HUES48 (cell line): ENCODE measurements at regions not wholly inside any gene's neighbourhood (a gene's known extent, or its start where the extent isn't known, plus 50 kb on each side); places are given as distances from the start of the nearest gene placed in this dataset.
A peak's percentile ranks its signal among the peaks of the same experiment; 100 is the strongest.
"Not testable (repeated sequence)": the region's sequence is repeated elsewhere in the genome, so short reads cannot be mapped to it uniquely, and the experiment has no call there.

Source experiments
- H3K27ac ChIP-seq: one replicate; pipeline ENCODE4 v1.7.0; 2013; ENCODE audit warnings: low read depth, low read length, inconsistent platforms
- H3K27me3 ChIP-seq: 2 replicates; pipeline ENCODE4 v1.6.1; 2013; ENCODE audit warnings: mild to moderate bottlenecking, low read length; ENCODE audit not compliant: control insufficient read depth, insufficient read depth
- H3K36me3 ChIP-seq: 2 replicates; pipeline ENCODE4 v1.6.1; 2013; ENCODE audit warnings: low read length; ENCODE audit not compliant: control insufficient read depth, insufficient read depth
- H3K4me1 ChIP-seq: 2 replicates; pipeline ENCODE4 v1.6.1; 2013; ENCODE audit warnings: mild to moderate bottlenecking, low read length; ENCODE audit not compliant: control insufficient read depth, insufficient read depth
- H3K4me3 ChIP-seq: 2 replicates; pipeline ENCODE4 v1.5.1; 2013; ENCODE audit warnings: mild to moderate bottlenecking, low read depth, low read length
- H3K9ac ChIP-seq: 2 replicates; pipeline ENCODE4 v1.6.1; 2013; ENCODE audit warnings: mild to moderate bottlenecking, low read depth, low read length, moderate library complexity
- H3K9me3 ChIP-seq: 2 replicates; pipeline ENCODE4 v1.6.1; 2013; ENCODE audit warnings: low read length; ENCODE audit not compliant: control insufficient read depth, insufficient read depth

GRCh38 chr6:125431971-125432370 lies 130.2 kb upstream of the HDDC2 start:
- H3K4me1 ChIP-seq, result peaks cover 38% of the 10 kb centered on the region
- H3K36me3 ChIP-seq, result no peaks in the 10 kb centered on the region
- no peaks in the 10 kb centered on the region for H3K27me3 ChIP-seq
- H3K4me3 ChIP-seq, result peak overlapping the region; percentile 21; the same call in 1 of the 2 replicates
- H3K27ac ChIP-seq, result peak overlapping the region; percentile 73
- no peak overlapping the region for H3K9ac ChIP-seq
- no peaks in the 10 kb centered on the region for H3K9me3 ChIP-seq

GRCh38 chr6:125432963-125433362 lies 131.2 kb upstream of the HDDC2 start:
- peaks cover 38% of the 10 kb centered on the region for H3K4me1 ChIP-seq
- H3K9ac ChIP-seq, result no peak overlapping the region
- no peak overlapping the region for H3K4me3 ChIP-seq
- no peaks in the 10 kb centered on the region for H3K9me3 ChIP-seq
- H3K36me3 ChIP-seq, result no peaks in the 10 kb centered on the region
- no peaks in the 10 kb centered on the region for H3K27me3 ChIP-seq
- no peak overlapping the region for H3K27ac ChIP-seq

- Histone ChIP-seq H3K4me1 (peaks cover 36% of the 10 kb centered on the region), H3K4me3 (no peak overlapping the region), H3K9ac (no peak overlapping the region), H3K27ac (no peak overlapping the region), H3K27me3 (no peaks in the 10 kb centered on the region), H3K36me3 (no peaks in the 10 kb centered on the region), H3K9me3 (no peaks in the 10 kb centered on the region)
These were observed 133.0 kb upstream of the HDDC2 start for GRCh38 chr6:125434760-125435159.

- no peak overlapping the region for H3K27ac ChIP-seq
- no peaks in the 10 kb centered on the region for H3K9me3 ChIP-seq
- H3K4me1 ChIP-seq, result peaks cover 5% of the 10 kb centered on the region; the same call in 1 of the 2 replicates
- no peak overlapping the region for H3K9ac ChIP-seq
- H3K27me3 ChIP-seq, result no peaks in the 10 kb centered on the region
- no peak overlapping the region for H3K4me3 ChIP-seq
- no peaks in the 10 kb centered on the region for H3K36me3 ChIP-seq
These were observed 137.7 kb upstream of the HDDC2 start for GRCh38 chr6:125439512-125439911.

- Histone ChIP-seq H3K9ac (no peak overlapping the region), H3K36me3 (no peaks in the 10 kb centered on the region), H3K27ac (no peak overlapping the region), H3K27me3 (no peaks in the 10 kb centered on the region), H3K9me3 (no peaks in the 10 kb centered on the region), H3K4me1 (peaks cover 17% of the 10 kb centered on the region), H3K4me3 (no peak overlapping the region)
These were observed 142.5 kb upstream of the HDDC2 start for GRCh38 chr6:125444006-125444923.

GRCh38 chr6:125445054-125445453 lies 143.3 kb upstream of the HDDC2 start:
- no peak overlapping the region for H3K27ac ChIP-seq
- H3K4me3 ChIP-seq, result no peak overlapping the region
- H3K9ac ChIP-seq, result no peak overlapping the region
- no peaks in the 10 kb centered on the region for H3K36me3 ChIP-seq
- H3K9me3 ChIP-seq, result no peaks in the 10 kb centered on the region
- no peaks in the 10 kb centered on the region for H3K27me3 ChIP-seq
- peaks cover 17% of the 10 kb centered on the region for H3K4me1 ChIP-seq

- Histone ChIP-seq H3K4me1 (peaks cover 17% of the 10 kb centered on the region), H3K27me3 (no peaks in the 10 kb centered on the region), H3K9ac (no peak overlapping the region), H3K36me3 (no peaks in the 10 kb centered on the region), H3K9me3 (no peaks in the 10 kb centered on the region), H3K27ac (no peak overlapping the region), H3K4me3 (no peak overlapping the region)
These were observed 144.2 kb upstream of the HDDC2 start for GRCh38 chr6:125446011-125446410.

GRCh38 chr6:125451750-125452149 lies 150.0 kb upstream of the HDDC2 start:
- Histone ChIP-seq H3K9me3 (peaks cover 29% of the 10 kb centered on the region), H3K4me1 (peaks cover 3% of the 10 kb centered on the region), H3K27ac (no peak overlapping the region), H3K27me3 (no peaks in the 10 kb centered on the region), H3K9ac (no peak overlapping the region), H3K36me3 (no peaks in the 10 kb centered on the region), H3K4me3 (no peak overlapping the region)

- Histone ChIP-seq H3K9me3 (peaks cover 40% of the 10 kb centered on the region), H3K27me3 (no peaks in the 10 kb centered on the region), H3K4me1 (no peaks in the 10 kb centered on the region), H3K36me3 (no peaks in the 10 kb centered on the region), H3K27ac (no peak overlapping the region), H3K4me3 (no peak overlapping the region), H3K9ac (no peak overlapping the region)
These were observed 151.7 kb upstream of the HDDC2 start for GRCh38 chr6:125453516-125453915.

GRCh38 chr6:125454351-125454750 lies 152.6 kb upstream of the HDDC2 start:
- H3K27me3 ChIP-seq, result no peaks in the 10 kb centered on the region

GRCh38 chr6:125458493-125458892 lies 156.7 kb upstream of the HDDC2 start:
- H3K9me3 ChIP-seq, result peaks cover 36% of the 10 kb centered on the region
- H3K4me3 ChIP-seq, H3K9ac ChIP-seq, H3K36me3 ChIP-seq, H3K27ac ChIP-seq, H3K27me3 ChIP-seq, H3K4me1 ChIP-seq: not testable (repeated sequence)

More at GRCh38 chr6:125454351-125454750, 152.6 kb upstream of the HDDC2 start:
- Histone ChIP-seq H3K9ac (no peak overlapping the region), H3K27ac (no peak overlapping the region), H3K4me1 (no peaks in the 10 kb centered on the region), H3K4me3 (no peak overlapping the region), H3K9me3 (peaks cover 40% of the 10 kb centered on the region), H3K36me3 (no peaks in the 10 kb centered on the region)
